NCI-H748 (cell line): ENCODE measurements at regions not wholly inside any gene's neighbourhood (a gene's known extent, or its start where the extent isn't known, plus 50 kb on each side); places are given as distances from the start of the nearest gene placed in this dataset.

Source experiments
- DNase-seq: peaks from one replicate; lab custom pipeline; 2025; ENCODE audit not compliant: unreplicated experiment; lab: John Stamatoyannopoulos, UW

DNA sequence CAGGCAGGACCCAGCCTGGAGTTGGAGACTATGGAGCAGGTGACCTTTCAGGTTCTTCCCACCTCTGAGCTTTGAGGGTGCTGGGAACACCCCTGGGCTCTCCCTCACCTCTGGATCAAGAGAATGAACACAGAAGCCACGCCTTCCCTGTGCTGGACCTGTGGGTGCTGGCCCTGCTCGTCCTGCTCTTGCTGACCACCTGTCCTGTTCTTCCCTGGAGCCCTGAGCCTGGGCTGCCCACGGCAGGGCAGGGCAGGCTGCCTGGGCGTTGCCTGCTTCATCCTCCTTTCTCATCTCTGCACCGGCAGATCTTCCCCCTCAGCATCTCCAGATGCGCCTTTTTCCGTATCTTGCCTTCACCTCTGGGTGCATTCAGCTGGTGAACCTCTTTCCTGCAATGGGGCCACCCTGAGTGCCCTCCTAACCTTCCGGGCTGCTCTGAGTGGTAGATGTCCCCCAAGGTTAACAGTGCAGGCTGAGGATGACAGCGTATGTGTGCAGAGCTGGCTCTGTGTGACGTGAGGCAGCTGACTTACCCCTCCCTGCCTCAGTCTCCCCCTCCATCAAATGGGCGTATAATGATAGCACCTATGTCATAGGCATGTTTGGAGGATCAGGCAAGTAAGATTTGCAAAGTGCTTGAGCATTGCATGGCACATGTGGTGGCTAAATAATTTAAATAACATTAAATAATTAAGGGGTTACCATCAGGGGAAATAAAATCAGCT is 225.8 kb upstream of the CIBAR2 start:
- no peak for DNase-seq

DNA sequence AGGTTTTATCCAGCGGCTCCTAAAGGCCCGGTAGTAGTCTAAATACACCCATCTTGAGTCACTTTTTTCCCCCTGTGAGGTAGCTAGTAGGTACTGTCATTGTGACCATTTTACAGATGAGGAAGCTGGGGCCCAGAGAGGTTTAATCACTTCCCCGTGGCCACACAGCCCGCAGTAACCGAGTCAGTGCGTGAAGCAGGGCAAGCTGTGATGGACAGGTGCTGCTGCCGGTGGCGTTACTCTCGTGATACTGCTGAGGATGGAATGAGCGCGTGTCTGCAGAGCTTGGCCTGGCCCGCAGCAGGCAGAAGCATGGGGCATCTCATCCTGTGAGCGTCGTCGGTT is 226.3 kb upstream of the CIBAR2 start:
- no peak for DNase-seq

DNA sequence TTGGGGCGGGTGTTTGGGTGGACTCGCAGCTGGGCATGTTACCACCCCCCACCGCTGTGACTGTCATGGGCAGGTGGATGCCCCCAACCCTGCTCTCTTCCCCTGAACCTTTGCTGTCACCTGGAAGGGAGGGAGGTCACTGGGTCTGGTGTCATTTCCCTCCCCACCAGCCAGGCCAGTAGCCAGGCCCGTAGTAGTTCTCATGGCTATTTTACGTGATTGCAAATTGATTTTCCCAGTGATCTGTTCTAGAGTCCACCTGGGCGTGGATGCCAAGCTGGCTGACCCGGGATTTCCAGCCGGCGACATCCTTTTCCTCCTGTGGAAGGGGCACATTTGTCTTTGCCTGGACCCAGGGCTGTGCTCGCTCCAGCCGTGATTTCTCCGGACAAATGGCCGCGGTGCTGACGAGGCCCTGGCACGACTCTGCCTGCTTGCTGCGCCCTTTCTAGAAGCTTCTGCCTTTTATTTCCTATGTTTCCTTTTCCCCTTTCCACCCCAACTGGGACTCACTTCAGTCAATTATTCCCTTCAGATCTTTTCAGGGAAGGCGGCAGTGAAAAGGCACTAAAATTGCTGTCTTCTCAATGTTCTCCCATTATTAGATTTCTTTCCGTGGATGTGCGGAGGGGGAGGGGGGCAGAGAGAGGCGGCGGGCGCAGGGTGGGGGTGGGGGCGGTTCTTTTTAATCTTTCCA is 226.9 kb upstream of the CIBAR2 start:
- no peak for DNase-seq

DNA sequence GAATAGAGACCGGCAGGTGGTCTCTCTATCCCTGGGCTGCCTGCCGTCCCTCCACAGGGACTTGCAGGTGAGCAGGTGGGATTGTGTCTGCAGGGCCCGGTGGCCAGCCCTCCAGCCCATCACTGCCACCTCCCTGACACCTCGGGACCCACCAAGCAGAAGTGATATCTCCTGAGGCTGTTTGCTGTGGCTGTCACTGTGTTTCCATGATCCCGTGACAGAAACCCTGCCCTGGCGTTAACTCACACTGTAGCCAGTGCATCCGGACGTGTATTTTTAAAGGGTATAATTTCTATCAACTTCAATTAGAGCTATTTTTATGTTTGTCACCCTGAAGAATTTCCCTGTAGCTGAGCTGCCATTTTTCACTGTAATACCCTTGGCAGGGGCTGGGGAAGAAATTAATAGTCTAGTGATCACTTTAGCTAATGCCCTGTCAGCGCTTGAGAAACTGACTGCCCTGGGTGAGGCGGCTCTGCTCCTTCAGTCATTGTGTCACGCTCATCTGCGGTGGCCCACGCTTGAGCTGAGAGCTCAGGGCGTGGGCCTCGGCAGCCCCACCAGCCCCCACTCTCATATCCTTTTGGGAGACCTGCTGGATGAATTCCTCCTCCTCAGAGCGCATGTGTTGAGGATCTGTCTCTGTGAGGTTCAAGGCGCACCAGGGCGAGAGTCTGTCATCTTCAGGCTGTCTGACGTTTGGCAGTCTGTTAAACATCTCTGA is 229.9 kb upstream of the CIBAR2 start:
- DNase-seq: no peak

DNA sequence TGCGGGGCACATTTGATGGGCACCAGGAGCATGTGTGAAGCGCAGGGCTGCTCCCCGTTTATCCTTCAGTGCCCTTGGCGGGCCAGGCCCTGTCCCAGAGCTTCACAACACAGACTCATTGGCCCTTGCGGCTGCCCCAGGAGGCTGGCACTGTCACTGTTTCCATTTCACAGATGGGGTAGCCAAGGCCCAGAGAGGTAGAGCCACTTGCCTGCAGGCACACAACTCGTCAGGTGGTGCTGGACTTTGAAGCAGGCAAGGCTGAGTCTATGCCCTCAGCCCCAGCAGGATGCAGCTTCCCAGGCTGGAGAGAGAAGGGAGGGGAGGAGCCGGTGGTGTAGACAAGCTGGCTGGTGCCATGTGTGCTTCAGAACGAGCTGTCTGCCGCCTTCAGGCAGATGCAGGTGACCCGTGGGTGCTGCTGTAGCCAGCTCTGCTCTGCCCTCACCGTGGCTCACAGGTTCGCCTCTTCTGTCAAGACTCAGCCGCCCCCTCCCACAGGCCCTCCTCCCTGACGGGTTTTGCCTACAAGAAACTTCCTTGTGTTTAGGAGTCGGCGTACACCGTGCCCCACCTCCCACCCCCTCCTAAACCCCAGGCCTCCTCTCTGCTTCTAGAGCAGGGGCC is 232.3 kb upstream of the CIBAR2 start:
- no peak for DNase-seq

DNA sequence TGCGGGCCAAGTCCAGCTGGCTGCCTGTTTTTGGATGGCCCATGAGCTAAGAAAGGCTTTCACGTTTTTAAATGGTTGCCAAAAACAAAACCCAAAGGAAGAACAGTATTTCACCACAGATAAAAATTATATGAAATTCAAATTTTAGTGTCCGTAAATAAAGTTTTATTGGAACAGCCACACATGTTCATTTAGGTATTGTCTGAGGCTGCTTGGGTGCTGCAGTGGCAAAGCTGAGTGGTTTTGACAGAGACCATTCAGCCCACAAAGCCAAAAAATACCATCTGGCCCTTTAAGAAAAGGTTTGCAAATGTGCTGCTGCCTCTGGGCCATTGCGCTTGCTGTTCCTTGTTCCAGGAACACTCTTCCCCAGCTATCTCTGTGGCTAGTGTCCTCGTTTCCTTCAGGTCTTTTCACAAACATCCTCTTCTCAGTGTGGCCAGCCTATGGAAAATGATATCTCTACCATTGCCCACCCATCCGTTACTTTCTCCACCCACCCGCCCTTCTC is 232.9 kb upstream of the CIBAR2 start:
- no peak for DNase-seq

DNA sequence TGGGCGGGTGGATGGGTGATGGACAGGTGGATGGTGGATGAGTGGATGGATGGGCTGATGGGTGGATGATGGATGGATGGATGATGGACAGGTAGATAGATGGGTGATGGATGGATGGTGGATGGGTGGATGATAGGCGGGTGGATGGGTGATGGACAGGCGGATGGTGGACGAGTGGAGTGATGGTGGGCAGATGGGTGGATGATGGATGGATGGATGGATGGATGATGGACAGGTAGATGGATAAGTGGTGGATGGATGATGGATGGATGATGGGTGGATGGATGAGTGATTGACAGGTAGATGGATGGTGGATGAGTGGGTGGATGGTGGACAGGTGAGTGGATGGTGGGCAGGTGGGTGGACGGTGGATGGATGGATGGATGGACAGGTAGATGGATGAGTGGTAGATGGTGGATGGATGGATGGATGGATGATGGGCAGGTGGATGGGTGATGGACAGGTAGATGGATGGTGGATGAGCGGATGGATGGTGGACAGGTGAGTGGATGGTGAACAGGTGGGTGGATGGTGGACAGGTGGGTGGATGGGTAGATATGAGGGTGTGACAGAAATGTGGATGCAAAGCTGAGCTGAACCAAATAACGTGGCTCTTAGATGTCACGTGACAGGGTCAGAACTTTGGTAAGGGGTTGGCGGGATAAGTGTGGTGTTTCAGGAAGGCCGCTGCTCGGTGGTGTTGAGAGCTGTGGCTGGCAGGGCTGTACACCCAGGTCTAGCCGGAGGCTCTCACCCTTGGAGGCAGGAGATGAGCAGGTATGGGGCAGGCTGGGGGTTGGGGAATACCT is 234.3 kb upstream of the CIBAR2 start:
- no peak for DNase-seq

DNA sequence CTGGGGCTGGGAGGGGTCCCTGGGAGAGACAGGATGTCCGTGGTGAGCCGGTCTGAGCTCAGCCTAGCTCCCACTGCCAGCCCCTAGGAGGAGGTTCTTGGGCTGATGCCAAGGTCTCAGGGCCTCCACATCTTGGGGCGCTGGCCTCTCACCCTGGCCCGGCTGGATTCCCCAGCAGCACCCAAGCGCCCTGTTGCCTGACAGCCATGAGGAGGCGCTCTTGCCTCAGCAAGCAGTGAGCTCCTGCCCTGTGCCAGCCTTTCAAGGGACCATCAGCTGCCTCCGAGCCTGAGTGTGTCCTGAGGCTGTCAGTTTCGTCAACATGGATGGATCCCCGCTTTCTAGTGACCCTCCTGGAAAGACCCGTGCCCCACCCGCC is 234.9 kb upstream of the CIBAR2 start:
- no peak for DNase-seq

DNA sequence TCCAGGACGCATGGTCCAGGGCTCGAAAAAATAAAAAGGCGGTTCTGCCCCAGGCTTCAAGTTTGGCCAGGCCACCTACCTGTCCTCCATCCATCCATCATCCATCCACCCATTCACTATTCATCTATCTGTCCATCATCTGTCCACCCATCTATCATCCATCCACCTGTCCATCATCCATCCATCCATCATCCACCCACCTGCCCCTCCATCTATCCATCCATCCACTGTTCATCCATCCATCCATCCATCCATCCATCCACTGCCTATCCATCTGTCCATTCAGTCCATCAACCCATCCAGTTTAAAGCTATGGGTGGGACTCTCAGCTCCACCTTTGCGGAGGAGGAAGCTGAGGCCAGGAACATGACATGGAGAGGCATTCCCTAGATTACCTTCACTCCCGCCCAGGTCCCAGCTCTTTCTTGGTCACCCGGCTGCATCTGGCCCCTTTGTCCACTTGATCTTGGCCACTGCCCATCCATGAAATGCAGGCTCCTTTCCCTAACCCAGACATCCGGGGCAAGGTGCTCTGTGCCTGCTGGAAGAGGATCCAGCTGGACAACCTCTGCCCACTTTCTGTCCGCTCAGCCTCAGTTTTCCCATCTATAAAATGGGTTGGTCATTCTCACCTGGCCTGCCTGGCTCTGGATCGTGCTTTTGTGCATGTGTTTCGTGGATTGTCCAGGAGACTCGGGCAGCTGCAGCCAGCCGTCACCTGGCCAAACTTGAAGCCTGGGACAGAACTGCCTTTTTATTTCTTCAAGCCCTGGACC is 236.0 kb upstream of the CIBAR2 start:
- no peak for DNase-seq

DNA sequence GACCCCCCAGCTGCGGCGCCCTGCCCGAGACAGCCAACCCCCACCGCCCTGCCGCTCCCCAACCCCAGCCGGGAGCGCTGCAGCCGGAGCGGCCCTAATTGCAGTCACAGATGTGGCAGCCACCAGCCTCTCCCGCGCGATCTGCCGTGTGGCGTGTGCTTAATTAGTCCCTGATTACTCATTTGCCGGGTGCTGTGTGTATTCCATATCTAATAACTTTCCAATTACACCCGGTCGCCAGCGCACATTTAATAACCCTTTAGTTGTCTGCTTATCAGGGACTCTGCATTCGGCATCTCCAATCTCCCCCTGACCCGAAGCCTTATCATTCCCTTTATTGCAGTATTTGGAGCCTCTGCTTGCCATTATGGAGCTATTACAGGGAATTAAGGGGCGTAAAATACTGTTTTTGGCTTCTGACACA is 236.7 kb upstream of the CIBAR2 start:
- peak; percentile 45 for DNase-seq

DNA sequence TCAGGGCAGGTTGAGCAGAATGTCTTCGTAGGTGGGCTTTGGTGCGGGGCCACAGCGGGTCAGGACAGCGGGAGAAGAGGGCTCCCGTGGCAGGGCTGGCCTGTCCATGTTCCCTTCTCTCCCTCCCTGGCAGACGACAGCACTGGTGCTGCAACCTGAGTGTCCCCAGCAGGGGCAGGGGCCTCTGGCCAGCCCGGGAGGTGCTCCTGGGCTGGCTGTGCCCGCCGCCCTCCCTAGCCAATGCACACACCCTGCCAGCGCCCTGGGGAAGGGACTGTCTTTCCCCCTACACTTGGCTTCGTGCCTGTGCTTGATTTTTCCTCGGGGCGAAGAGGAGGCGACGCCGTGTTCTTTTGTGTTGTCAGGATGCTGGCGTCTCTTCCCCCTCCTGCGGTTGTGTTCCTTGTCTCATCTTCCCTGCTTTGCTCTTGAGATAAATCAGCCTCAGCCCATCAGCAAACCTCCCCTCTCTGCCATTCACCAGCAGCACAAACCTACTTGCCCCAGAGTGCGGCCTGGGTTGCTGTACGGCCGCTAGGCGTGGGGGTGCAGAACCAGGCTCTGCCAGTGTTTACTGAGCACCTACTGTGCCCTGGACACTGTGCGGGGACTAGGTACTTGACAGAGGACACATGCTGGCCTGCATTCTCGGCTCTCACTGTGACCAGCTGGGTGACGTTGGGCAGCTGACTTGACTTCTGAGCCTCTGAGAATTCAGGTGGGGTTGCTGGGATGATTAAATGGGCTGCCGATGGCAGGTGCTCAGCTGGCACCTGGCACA is 237.3 kb upstream of the CIBAR2 start:
- DNase-seq: peak; percentile 21

DNA sequence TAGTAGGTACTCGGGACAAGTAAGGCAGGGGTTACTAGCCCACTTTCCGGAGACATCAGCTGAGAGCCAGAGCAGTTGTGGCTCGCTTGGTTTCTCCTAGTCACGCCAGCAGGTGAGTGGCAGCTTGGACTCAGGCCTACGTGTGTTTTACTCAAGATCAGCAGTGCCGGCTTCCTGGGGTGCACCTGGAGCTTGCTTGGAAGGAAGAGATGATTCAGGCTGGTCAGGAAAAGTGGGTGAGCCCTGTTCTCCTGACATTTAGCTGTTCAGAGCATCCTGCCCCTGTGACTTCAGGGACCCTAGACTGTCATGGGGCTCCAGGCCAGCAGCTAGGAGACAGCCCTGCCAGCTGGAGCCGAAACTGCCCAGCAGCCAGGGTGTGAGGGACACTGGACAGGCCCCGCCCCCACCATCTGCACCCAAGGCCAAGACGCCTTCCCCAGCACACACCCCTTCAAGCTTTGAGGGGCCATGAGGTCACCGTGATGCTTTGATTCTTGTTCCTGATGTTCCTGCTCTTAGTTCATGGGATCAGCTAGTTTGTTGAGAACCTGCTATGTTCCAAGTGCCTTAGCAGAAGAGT is 238.0 kb upstream of the CIBAR2 start:
- no peak for DNase-seq

DNA sequence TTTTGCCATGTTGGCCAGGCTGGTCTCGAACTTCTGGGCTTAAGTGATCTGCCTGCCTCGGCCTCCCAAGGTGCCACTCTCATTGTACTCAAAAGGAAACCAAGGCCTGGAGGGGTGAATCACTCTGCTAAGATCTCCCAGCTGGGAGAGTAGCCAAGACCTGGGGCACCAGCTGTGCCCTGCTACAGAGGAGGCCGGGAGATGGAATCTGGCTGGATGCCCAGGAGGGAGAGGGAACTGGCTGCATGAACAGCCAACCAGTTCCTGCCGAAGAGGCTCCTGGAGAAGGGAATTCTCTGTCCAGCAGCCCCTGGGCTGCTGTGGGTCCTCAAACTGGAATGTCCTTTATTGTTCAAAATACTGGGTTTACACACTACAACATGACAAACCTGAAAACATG is 238.7 kb upstream of the CIBAR2 start:
- DNase-seq: peak; percentile 68

DNA sequence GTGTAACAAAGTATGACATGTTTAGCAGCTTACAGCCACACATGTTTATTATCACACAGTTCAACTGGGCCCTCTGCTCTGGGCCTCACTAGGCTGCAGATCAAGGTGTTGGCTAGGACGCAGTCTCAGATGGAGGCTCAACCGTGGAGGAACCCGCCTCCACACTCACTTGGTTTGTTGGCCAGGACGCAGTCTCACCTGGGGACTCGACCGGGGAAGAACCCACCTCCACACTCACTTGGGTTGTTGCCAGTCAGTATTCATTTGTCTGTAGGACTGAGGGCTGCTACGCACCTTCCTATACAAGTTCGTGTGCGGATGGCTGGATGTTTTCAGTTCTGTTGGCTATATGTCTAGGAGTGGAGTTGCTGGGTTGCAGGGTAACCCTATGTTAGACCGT is 240.7 kb upstream of the CIBAR2 start:
- no peak for DNase-seq

DNA sequence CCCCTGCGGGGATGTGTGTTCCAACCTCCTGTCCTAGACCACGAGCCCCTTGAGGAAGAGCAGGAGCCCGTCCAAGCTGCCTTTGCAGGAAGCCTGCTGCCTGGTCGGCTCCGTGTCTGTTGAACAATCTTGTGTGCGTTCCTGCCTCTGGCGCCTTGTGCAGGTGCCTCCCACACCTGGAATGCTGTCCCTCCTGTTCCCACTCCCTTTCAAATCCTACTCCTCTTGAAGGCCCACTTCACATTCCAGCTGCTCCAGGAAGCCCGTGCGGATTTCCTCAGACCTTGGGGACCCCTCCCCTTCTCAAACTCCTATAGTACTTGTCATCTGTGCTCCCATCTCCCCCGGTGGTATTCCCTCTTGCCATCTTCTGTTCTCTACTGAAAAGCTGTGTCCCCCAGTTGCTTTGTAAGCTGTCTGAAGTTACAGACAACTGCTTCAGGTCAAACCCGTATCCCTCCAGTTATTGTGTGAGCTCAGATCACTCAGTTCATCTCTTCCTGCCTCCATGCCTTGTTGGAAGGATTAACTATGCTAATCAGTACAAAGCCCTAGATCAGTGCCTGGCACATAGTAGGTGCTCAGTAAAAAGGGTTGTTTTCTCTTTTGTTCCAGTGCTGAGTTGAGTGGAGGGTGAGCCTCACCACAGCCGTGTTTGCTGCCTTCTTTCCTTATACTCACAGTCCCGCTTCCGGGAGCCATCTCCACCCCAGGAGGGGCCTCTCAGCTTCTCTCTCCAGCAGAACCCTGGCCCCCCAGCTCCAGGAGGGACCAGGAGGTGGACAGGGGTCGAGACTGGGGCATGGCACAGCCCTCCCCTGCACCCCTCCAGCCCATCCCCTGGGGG is 241.8 kb upstream of the CIBAR2 start:
- peak; percentile 15 for DNase-seq

DNA sequence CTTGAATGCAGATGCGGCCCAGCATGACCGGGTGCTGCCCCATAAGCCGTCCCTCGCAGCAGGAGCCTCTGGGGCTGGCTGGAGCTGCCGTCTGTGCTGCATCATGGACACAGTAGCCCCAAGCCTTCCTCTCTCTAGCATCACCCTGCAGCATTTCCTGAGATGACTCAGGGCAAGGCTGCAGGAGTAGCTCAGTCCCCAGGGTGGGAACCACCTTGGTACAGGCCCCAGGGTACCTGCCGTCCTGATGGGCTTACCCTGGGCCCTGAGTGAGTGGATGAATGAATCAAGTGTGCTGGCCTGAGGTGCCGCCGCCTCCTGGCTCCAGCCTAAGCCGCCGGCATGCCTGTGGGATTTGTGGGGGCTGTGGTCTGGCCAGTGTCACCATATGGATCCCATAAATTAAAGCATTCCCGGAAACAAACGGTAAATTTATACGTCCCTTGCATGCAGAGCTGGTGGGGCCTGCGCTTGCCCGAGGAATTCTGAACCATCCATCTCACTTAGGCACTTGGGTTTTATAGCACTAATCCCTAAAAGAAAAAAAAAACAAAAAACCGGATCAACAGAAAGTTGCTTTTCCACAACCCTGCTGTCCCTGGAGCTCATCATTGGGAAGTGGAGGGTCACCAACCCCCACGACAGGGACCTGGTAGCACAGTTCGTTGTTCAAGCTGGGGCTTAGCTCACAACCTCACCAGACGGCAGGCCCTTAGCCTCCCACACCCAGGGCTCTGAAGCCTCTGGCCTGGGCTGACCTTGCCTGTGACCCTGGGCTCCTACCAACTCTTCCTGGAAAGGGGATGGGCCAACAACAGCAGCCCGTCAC is 242.6 kb upstream of the CIBAR2 start:
- no peak for DNase-seq

DNA sequence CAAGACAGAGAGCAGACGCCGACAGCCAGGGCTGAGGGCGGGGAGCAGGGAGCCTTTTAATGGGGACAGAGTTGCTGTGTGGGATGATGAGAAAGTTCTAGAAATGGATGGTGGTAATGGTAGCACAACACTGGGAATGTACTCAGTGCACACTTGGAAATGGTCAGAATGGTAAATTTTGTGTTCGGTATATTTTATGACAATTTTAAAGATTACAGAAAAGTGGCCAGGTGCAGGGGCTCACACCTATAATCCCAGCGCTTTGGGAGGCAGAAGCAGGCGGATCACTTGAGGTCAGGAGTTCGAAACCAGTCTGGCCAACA is 243.2 kb upstream of the CIBAR2 start:
- DNase-seq: no peak
